ENCODE measurements at regions not wholly inside any gene's neighbourhood (a gene's known extent, or its start where the extent isn't known, plus 50 kb on each side); places are given as distances from the start of the nearest gene placed in this dataset.

DNA sequence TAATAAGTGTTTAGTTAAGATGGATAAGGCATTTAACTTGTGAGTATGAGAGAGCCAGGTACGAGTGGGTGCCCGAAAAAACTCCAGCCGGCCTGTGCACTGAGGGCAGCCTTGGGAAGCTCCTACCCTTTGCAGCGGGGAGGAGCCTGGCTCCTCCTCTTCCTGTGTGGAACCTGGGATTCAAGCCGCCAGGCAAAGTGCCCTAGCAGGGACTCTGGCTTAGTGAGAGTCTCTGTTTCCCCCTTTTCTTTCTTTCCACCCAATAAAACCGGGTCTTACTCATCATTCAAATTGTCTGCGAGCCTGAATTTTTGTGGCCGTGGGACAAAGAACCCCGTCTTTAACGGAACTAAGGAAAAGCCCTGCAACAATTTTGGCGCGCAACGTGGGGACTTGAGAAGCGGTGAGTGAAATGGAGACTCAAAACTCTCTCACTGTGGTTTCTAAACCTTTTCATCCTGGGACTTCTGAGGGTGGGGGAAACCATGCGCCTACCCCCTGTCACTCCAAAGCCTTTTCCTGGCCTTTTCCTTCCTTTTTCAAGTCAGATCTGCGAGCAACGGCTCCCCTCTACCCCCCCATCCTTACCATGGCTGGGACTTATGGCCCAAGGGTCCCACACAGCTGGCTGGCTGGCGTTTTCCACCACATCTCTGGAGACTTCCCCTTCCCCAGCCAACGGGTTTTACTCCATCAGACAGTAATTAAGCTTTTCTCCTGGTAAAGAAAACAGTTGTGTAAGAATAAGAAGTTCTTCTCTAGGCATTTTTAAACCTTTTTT is 535.7 kb upstream of the ACO1 start (continued):
- TF ChIP-seq GTF2B (IDR thresholded peaks at IDR 0.05; ENCODE audit: extremely low read depth, insufficient read length) (no peak), NRF1 (conservative IDR thresholded peaks at IDR 0.05 in 1 of 2, IDR thresholded peaks at IDR 0.05 in 1 of 2) (no peak), JUN (IDR thresholded peaks at IDR 0.05; ENCODE audit: borderline replicate concordance, low read depth, low read length) (no peak), JUN (CRISPR knock-in tag; IDR thresholded peaks at IDR 0.05; ENCODE audit: borderline replicate concordance) (no peak), POLR2G (IDR thresholded peaks at IDR 0.05; ENCODE audit: low read depth, low read length) (peak; percentile 54), TFAP4 (CRISPR knock-in tag; IDR thresholded peaks at IDR 0.05; ENCODE audit: borderline replicate concordance) (peak; percentile 23; the same call in 1 of the 2 replicates), ZSCAN32 (CRISPR knock-in tag; IDR thresholded peaks at IDR 0.05) (no peak), ZNF699 (CRISPR knock-in tag; IDR thresholded peaks at IDR 0.05; ENCODE audit: insufficient replicate concordance) (no peak), ZFX (CRISPR knock-in tag; IDR thresholded peaks at IDR 0.05) (peak; percentile 33; the same call in 1 of the 2 replicates), E2F6 (IDR thresholded peaks at IDR 0.05; ENCODE audit: borderline replicate concordance in 1 of 2, extremely low read depth in 1 of 2, insufficient read depth in 1 of 2, insufficient read length in 1 of 2, low read depth in 1 of 2, low read length in 1 of 2, poor library complexity in 1 of 2, severe bottlenecking in 1 of 2) (peak; percentile 12 to 32), SMARCC2 (IDR thresholded peaks at IDR 0.05; ENCODE audit: low read depth) (no peak), RBFOX2 (IDR thresholded peaks at IDR 0.05; ENCODE audit: low read depth, low read length) (peak; percentile 61), GABPA (tag; conservative IDR thresholded peaks at IDR 0.05; ENCODE audit: low read depth) (peak; percentile 34; the same call in 1 of the 2 replicates), GTF2E2 (tag; IDR thresholded peaks at IDR 0.05) (no peak), FOXK2 (conservative IDR thresholded peaks at IDR 0.05 in 1 of 2, IDR thresholded peaks at IDR 0.05 in 1 of 2; ENCODE audit: low read depth in 2 of 2) (no peak), L3MBTL2 (IDR thresholded peaks at IDR 0.05) (peak; percentile 22; the same call in 1 of the 2 replicates), NCOR1 (IDR thresholded peaks at IDR 0.05) (no peak)
- TF ChIP-seq, protein P1, sequence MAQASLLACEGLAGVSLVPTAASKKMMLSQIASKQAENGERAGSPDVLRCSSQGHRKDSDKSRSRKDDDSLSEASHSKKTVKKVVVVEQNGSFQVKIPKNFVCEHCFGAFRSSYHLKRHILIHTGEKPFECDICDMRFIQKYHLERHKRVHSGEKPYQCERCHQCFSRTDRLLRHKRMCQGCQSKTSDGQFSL (CRISPR knock-in tag; IDR thresholded peaks at IDR 0.05): peak; percentile 83
- TF ChIP-seq, protein P1 (tag; IDR thresholded peaks at IDR 0.05): no peak

Measured in K562 (cell line).